Ascending aorta (tissue), 2 donors: ENCODE measurements at regions not wholly inside any gene's neighbourhood (a gene's known extent, or its start where the extent isn't known, plus 50 kb on each side); places are given as distances from the start of the nearest gene placed in this dataset.

Experiments
- DNase-seq, 2 donors: peaks; one replicate each; pipeline ENCODE4 v3.0.0-alpha.2; 2019; ENCODE audit warnings: low spot score in 2 of 2
- H3K27ac ChIP-seq, 2 donors: fragments of 200-600 bp; sonication (generic); one replicate each; pipeline ENCODE4 v1.5.1; 2016 to 2017; ENCODE audit warnings: mild to moderate bottlenecking in 1 of 2
- H3K27me3 ChIP-seq: fragments of 200-600 bp; sonication (generic); one replicate; pipeline ENCODE4 v1.5.1; 2017
- H3K36me3 ChIP-seq, 2 donors: fragments of 200-600 bp; sonication (generic); one replicate each; pipeline ENCODE4 v1.5.1; 2016
- H3K4me1 ChIP-seq, 2 donors: fragments of 200-600 bp; sonication (generic); one replicate each; pipeline ENCODE4 v1.5.1; 2016 to 2017; ENCODE audit warnings: mild to moderate bottlenecking in 1 of 2
- H3K4me3 ChIP-seq, 2 donors: fragments of 200-600 bp; sonication (generic); one replicate each; pipeline ENCODE4 v1.5.1; 2016 to 2017; ENCODE audit warnings: mild to moderate bottlenecking in 1 of 2
- H3K9me3 ChIP-seq, 2 donors: fragments of 200-600 bp; sonication (generic); one replicate each; pipeline ENCODE4 v1.5.1; 2016
- intact Hi-C: fragments of 100-400 bp; cut with DNase I; formaldehyde crosslinking; loops from one replicate; pipeline ENCODE4 v1.15.1; 2023
- TF ChIP-seq, protein P1 (sequence below), 3 experiments: fragments of 200-600 bp in 2 of 3; fragments of 450-650 bp in 1 of 3; sonication (generic) in 2 of 3; IDR thresholded peaks; one replicate each; pipeline ENCODE4 v1.5.1; 2016 to 2019; ENCODE audit warnings: antibody characterized with exemption in 3 of 3, mild to moderate bottlenecking in 1 of 3, moderate library complexity in 1 of 3

DNA sequence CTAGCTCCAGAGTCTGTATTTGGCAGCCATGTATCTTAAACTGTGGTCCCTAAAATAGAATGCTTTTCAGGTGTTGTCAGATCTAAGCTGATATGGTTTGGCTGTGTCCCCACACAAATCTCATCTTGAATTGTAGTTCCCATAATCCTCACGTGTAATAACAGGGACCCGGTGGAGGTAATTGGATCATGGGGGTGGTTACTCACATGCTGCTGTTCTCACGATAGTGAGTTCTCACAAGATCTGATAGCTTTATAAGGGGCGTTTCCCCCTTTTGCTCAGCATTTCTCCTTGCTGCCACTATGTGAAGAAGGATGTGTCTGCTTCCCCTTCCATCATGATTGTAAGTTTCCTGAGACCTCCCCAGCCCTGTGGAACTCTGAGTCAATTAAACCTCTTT, 199.9 kb upstream of the ISX start:
- intact Hi-C loops: no loop called here

DNA sequence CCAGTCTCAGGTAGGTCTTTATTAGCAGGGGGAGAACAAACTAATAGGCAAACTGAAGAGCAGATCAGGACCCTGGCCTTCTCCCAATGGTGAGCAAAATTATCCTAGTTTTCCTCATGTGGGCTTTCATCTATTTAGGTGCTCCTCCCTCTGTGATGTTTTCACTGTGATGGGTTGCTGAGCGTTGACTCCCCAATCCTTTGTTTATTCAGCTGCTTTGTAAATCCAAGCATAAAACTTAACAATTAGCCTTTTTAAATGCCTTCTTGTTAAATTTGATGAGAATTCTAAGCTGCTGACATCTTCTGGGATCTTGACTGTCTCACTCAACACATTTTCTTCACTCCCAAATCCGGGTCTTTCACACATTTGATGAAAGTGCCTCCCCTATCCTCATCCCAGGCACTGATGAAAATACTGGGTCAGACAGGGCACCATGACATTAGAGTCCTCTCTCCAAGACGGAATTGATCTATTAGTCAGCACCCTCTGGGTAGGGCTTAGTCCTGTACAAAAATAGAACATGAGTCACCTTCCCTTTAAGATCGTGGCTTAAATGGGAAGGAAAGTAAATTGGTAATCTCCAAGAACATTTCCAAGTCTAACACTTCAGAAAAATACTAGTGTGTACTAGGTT, 199.3 kb upstream of the ISX start:
- Histone ChIP-seq H3K9me3 (no peaks in the 10 kb centered on the region), H3K27ac (peak overlapping the region in 1 of 2 donors; percentile 35), H3K36me3 (no peaks in the 10 kb centered on the region), H3K4me1 (no peaks in the 10 kb centered on the region), H3K4me3 (no peak overlapping the region), H3K27me3 (no peaks in the 10 kb centered on the region)
- TF ChIP-seq, protein P1, sequence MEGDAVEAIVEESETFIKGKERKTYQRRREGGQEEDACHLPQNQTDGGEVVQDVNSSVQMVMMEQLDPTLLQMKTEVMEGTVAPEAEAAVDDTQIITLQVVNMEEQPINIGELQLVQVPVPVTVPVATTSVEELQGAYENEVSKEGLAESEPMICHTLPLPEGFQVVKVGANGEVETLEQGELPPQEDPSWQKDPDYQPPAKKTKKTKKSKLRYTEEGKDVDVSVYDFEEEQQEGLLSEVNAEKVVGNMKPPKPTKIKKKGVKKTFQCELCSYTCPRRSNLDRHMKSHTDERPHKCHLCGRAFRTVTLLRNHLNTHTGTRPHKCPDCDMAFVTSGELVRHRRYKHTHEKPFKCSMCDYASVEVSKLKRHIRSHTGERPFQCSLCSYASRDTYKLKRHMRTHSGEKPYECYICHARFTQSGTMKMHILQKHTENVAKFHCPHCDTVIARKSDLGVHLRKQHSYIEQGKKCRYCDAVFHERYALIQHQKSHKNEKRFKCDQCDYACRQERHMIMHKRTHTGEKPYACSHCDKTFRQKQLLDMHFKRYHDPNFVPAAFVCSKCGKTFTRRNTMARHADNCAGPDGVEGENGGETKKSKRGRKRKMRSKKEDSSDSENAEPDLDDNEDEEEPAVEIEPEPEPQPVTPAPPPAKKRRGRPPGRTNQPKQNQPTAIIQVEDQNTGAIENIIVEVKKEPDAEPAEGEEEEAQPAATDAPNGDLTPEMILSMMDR (IDR thresholded peaks at IDR 0.05): no peak
- no peak for DNase-seq
- intact Hi-C loops: no loop called here

More for the DNA sequence above, 199.9 kb upstream of the ISX start:
- Histone ChIP-seq H3K27ac (no peak overlapping the region), H3K27me3 (no peaks in the 10 kb centered on the region), H3K36me3 (no peaks in the 10 kb centered on the region), H3K4me3 (no peak overlapping the region), H3K9me3 (no peaks in the 10 kb centered on the region), H3K4me1 (no peaks in the 10 kb centered on the region)
- TF ChIP-seq, protein P1 (IDR thresholded peaks at IDR 0.05): no peak
- no peak for DNase-seq

DNA sequence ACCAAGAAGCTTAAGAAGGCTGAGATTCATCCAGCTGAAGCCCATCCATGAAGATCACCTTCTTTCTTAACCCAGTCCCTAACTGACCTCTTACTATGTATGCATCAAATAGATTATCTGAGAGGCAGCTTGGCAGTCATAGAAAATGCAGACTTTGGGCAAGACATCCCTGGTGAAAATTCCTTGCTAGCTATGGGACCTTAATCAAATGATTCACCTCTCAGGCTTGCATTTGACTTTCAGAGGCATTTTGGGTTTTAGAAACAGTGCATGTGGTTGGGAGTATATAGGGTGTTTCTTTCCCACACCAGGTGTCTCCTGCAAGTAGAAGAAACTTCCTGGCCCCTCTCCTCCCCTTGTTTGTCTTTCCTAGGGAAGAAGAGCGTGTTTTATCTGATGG, 188.5 kb upstream of the ISX start:
- Histone ChIP-seq H3K4me1 (no peaks in the 10 kb centered on the region), H3K27ac (no peak overlapping the region), H3K36me3 (no peaks in the 10 kb centered on the region), H3K9me3 (no peaks in the 10 kb centered on the region), H3K27me3 (no peaks in the 10 kb centered on the region), H3K4me3 (no peak overlapping the region)
- intact Hi-C loops: no loop called here
- DNase-seq: no peak
- TF ChIP-seq, protein P1 (IDR thresholded peaks at IDR 0.05): no peak

DNA sequence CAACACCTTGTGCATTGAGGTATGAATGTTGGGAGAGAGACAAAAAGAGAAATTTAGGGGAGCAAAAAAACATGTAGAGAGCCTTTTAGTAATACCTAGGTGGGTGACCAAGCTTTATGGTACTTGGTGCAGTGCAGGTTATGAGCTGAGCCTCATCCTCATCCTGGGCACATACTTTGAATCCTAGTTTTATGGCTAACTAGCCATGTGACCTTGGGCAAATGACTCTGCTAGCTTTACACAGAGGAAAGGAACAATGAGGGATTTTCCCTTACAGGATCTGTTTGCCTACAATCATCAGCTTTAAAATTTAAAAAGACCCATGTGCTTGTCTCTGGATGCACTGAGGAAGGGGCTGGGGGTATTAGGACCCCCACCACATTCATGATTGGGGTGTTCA, 187.8 kb upstream of the ISX start:
- TF ChIP-seq, protein P1 (IDR thresholded peaks at IDR 0.05): no peak
- H3K36me3 ChIP-seq: no peaks in the 10 kb centered on the region
- no peak for DNase-seq
- no peak overlapping the region for H3K27ac ChIP-seq
- no peaks in the 10 kb centered on the region for H3K27me3 ChIP-seq
- intact Hi-C loops: no loop called here
- H3K9me3 ChIP-seq: no peaks in the 10 kb centered on the region
- H3K4me1 ChIP-seq: no peaks in the 10 kb centered on the region
- H3K4me3 ChIP-seq: no peak overlapping the region

DNA sequence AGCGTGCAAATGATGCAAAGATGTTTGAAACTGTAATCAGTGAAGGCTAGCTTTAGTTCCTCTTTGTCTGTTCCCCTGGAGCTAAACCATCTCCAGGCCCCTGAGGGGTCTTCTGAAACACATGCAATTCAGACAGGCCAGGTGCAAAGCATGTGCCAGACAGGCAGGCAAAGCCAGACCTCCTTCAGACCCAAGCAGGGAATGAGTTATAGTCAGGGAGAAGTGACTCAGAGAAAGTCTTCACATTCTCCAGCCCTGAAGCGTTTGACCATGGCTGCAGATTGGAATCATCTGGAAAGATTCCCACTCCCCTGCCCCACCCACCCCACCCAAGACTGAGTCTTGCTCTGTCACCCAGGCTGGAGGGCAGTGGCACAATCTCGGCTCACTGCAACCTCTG, 187.0 kb upstream of the ISX start:
- Histone ChIP-seq H3K27ac (no peak overlapping the region), H3K4me3 (no peak overlapping the region), H3K27me3 (no peaks in the 10 kb centered on the region), H3K36me3 (no peaks in the 10 kb centered on the region), H3K9me3 (no peaks in the 10 kb centered on the region), H3K4me1 (no peaks in the 10 kb centered on the region)
- DNase-seq: no peak
- intact Hi-C loops: no loop called here
- TF ChIP-seq, protein P1 (IDR thresholded peaks at IDR 0.05): no peak

DNA sequence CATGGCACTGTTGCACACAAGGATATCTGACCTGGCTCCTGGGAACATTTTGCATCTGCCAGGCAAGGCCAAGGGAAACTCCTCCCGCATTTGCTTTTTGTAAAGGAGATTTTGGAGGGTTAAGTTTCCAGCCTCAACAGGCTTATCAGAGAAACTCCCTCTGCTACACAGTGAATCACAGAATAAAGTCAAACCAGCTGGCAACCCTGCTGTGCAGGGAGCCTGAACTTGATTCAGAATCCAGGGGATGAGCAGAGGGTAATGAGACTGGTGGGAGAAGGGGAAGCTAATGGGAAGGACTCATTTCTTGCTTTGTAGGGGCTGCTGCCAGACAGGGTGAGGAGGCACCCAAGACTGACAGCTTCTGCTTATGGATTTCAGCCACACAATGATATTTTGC, 185.3 kb upstream of the ISX start:
- no peaks in the 10 kb centered on the region for H3K36me3 ChIP-seq
- H3K27ac ChIP-seq: no peak overlapping the region
- intact Hi-C loops: no loop called here
- no peaks in the 10 kb centered on the region for H3K27me3 ChIP-seq
- TF ChIP-seq, protein P1 (IDR thresholded peaks at IDR 0.05): no peak
- no peak overlapping the region for H3K4me3 ChIP-seq
- H3K9me3 ChIP-seq: no peaks in the 10 kb centered on the region
- DNase-seq: no peak
- H3K4me1 ChIP-seq: no peaks in the 10 kb centered on the region
